ENCODE measurements at regions not wholly inside any gene's neighbourhood (a gene's known extent, or its start where the extent isn't known, plus 50 kb on each side); places are given as distances from the start of the nearest gene placed in this dataset.

DNA sequence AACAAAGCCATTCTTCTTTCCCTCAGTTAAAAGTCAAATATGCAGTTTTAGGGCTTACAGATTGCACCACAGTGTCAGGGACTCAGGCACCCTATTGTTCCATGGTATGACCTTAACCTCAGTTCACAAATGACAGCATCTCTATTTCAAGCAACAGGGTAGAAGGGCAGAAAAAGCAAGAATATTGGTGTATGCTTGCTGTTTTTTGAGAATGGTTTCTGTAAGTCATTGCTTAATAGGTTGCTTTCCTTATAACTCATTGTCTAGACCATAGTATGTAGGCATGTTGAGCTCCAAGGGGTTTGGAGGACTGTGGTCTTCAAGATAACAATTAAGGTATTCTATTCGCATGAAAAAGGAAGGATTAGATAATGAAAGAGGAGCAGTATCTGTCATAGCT is 183.5 kb upstream of the EDIL3 start:
- Mint-ChIP-seq H3K27me3 (no peaks in the 10 kb centered on the region), H3K27ac (no peak overlapping the region), H3K4me3 (no peak overlapping the region), H3K4me1 (no peaks in the 10 kb centered on the region), H3K36me3 (no peaks in the 10 kb centered on the region), H3K9me3 (peaks cover 0 to 12% (median 0%) of the 10 kb centered on the region in 7 donors)
- Histone ChIP-seq H3K27me3 (ENCODE audit: control insufficient read depth, insufficient read depth, low read length) (no peaks in the 10 kb centered on the region), H3K4me3 (ENCODE audit: low read depth, low read length) (no peak overlapping the region), H3K36me3 (ENCODE audit: control insufficient read depth, insufficient read depth, low read length) (no peaks in the 10 kb centered on the region), H3K9me3 (ENCODE audit: control insufficient read depth in 2 of 2, low read length in 2 of 2) (no peaks in the 10 kb centered on the region), H3K4me1 (ENCODE audit: control insufficient read depth, insufficient read depth, low read length, poor library complexity, severe bottlenecking) (no peaks in the 10 kb centered on the region), H3K27ac (ENCODE audit: insufficient read depth, low read length, poor library complexity, severe bottlenecking) (no peak overlapping the region)
- DNase-seq (no peak), ATAC-seq (ENCODE audit: low read depth in 2 of 2) (no peak)

DNA sequence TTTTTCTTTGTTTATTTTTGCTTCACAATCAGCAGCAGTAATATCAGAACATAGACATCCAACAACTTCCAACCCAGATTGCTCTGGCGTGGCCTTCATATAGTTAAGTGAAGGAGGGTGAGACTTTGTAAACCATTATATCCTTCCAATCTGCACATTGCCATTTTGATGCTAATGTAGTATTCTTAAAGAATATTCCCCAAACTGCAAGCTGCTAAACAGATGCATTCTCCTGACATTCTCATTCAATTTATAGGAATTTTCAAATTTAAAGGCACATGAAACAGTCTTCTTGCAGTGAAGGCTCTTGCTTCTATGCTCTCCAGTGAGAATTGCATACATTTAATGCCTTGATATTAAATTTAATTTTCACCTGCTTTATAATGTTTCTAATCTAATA is 181.2 kb upstream of the EDIL3 start:
- Histone ChIP-seq H3K27ac (ENCODE audit: insufficient read depth, low read length, poor library complexity, severe bottlenecking) (no peak overlapping the region), H3K9me3 (ENCODE audit: control insufficient read depth in 2 of 2, low read length in 2 of 2) (no peaks in the 10 kb centered on the region), H3K4me1 (ENCODE audit: control insufficient read depth, insufficient read depth, low read length, poor library complexity, severe bottlenecking) (no peaks in the 10 kb centered on the region), H3K4me3 (ENCODE audit: low read depth, low read length) (no peak overlapping the region), H3K36me3 (ENCODE audit: control insufficient read depth, insufficient read depth, low read length) (no peaks in the 10 kb centered on the region), H3K27me3 (ENCODE audit: control insufficient read depth, insufficient read depth, low read length) (no peaks in the 10 kb centered on the region)
- Mint-ChIP-seq H3K4me3 (no peak overlapping the region), H3K4me1 (no peaks in the 10 kb centered on the region), H3K27ac (no peak overlapping the region), H3K9me3 (peaks cover 0 to 22% (median 4%) of the 10 kb centered on the region in 7 donors), H3K27me3 (peaks cover 5% of the 10 kb centered on the region), H3K36me3 (no peaks in the 10 kb centered on the region)
- DNase-seq (no peak), ATAC-seq (ENCODE audit: low read depth in 2 of 2) (no peak)

DNA sequence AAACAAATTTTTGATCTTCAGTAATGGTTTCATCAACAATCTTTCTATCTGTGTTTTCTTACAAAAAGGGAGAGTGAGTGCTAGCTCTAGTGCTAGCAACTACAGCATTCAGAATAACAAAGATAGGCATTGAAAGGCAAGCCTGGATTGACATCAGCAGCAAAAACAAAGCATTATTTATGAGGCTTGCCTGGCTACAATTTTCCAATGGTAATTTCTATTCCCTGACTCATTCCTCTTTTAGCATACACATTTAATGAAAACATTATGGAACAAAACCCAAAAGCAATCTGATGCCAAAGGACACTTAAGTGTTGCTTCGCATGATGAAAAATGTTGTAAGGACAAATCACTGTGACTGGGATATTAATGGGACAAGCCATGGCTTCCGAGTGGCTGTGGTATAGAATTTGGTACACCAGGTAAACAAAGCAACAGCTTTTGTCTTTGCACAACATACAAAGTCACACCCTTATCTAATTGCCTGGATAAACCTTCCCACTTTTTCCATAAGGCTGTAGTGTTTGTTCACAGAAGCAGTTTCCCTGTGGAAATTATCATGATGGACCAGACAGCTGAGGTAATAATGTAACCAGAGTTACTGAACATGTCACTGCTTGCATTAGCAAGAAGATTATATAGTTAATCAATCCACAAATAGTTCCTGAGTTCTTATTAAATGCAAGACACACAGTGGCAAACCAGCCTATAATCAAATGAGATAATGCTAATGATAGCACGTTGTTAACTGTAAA is 179.8 kb upstream of the EDIL3 start:
- no peak for ATAC-seq (ENCODE audit: low read depth in 2 of 2)
- Histone ChIP-seq H3K4me3 (ENCODE audit: low read depth, low read length) (no peak overlapping the region), H3K9me3 (ENCODE audit: control insufficient read depth in 2 of 2, low read length in 2 of 2) (no peaks in the 10 kb centered on the region), H3K4me1 (ENCODE audit: control insufficient read depth, insufficient read depth, low read length, poor library complexity, severe bottlenecking) (no peaks in the 10 kb centered on the region), H3K36me3 (ENCODE audit: control insufficient read depth, insufficient read depth, low read length) (no peaks in the 10 kb centered on the region), H3K27ac (ENCODE audit: insufficient read depth, low read length, poor library complexity, severe bottlenecking) (no peak overlapping the region), H3K27me3 (ENCODE audit: control insufficient read depth, insufficient read depth, low read length) (no peaks in the 10 kb centered on the region)
- Mint-ChIP-seq H3K27ac (no peak overlapping the region), H3K27me3 (peaks cover 5% of the 10 kb centered on the region), H3K4me3 (no peak overlapping the region), H3K36me3 (no peaks in the 10 kb centered on the region), H3K4me1 (no peaks in the 10 kb centered on the region), H3K9me3 (peaks cover 0 to 17% (median 4%) of the 10 kb centered on the region in 7 donors)
- no peak for DNase-seq

DNA sequence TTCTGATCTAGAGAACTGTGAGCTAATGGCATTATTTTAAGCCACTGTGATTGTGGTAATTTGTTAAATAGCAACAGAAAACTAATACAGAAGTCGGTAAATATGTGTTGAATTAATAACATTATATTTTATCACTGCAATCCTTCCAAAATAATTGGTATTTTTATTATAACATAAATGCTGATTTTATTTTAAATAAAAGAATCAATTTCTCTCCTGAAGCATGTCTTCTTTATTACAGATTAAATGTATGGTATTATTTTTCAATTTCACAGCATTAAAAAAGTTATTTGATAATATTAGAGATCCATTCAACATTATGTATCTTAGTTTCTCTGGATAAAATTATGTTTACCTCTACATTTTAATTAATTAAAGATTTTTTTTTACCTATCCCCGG is 165.5 kb upstream of the EDIL3 start:
- H3K4me3 Mint-ChIP-seq, result no peak overlapping the region
- H3K36me3 ChIP-seq (ENCODE audit: control insufficient read depth, insufficient read depth, low read length), result no peaks in the 10 kb centered on the region
- no peaks in the 10 kb centered on the region for H3K4me1 ChIP-seq (ENCODE audit: control insufficient read depth, insufficient read depth, low read length, poor library complexity, severe bottlenecking)
- H3K9me3 ChIP-seq (ENCODE audit: control insufficient read depth in 2 of 2, low read length in 2 of 2), result peaks cover 0 to 6% of the 10 kb centered on the region in 2 experiments
- H3K27ac ChIP-seq (ENCODE audit: insufficient read depth, low read length, poor library complexity, severe bottlenecking), result no peak overlapping the region
- H3K27me3 ChIP-seq (ENCODE audit: control insufficient read depth, insufficient read depth, low read length), result no peaks in the 10 kb centered on the region
- H3K4me3 ChIP-seq (ENCODE audit: low read depth, low read length), result no peak overlapping the region
- H3K27ac Mint-ChIP-seq, result no peak overlapping the region
- DNase-seq (no peak), ATAC-seq (ENCODE audit: low read depth in 2 of 2) (no peak)
- no peaks in the 10 kb centered on the region for H3K4me1 Mint-ChIP-seq
- no peaks in the 10 kb centered on the region for H3K36me3 Mint-ChIP-seq
- peaks cover 2 to 17% (median 10%) of the 10 kb centered on the region in 7 donors for H3K9me3 Mint-ChIP-seq
- H3K27me3 Mint-ChIP-seq, result no peaks in the 10 kb centered on the region

DNA sequence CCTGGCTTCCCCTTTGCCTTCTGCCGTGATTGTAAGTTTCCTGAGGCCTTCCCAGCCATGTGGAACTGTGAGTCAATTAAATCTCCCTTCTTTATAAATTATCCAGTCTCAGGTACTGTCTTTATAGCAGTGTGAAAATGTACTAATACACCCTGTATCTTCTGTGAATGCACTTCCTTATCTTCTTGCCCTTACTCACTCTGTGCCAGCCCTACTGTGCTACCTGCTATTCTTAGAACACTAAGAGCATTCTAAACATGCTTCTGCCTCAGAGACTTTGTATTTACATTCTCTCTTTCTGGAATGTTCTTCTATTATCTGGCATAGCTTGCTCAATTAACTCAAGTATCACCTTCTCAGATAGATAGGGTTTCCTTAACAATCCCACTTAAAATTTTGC is 164.4 kb upstream of the EDIL3 start:
- peaks cover 2 to 13% (median 5%) of the 10 kb centered on the region in 7 donors for H3K9me3 Mint-ChIP-seq
- no peaks in the 10 kb centered on the region for H3K36me3 ChIP-seq (ENCODE audit: control insufficient read depth, insufficient read depth, low read length)
- no peak overlapping the region for H3K4me3 Mint-ChIP-seq

DNA sequence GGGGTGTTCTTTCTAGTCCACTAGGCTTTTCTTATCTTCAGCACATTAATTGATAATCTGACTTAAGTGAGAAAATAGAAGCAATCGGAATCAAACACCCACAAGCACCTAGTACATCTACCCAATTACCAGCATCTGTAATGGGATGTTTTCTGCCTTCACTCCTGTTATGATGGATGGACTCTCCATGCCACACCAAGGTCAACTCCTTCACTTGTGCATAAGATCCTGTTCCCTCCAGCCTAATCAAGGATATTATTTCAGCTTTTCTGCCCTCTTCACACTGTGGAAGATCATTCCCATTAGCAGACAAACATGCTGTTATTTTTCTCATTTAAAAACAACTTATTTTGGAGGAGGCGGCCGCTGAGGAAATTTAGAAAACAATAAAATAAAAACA is 162.0 kb upstream of the EDIL3 start:
- no peak for DNase-seq

More for the DNA sequence above, 164.4 kb upstream of the EDIL3 start:
- no peaks in the 10 kb centered on the region for H3K36me3 Mint-ChIP-seq
- no peaks in the 10 kb centered on the region for H3K27me3 Mint-ChIP-seq
- Histone ChIP-seq H3K4me3 (ENCODE audit: low read depth, low read length) (no peak overlapping the region), H3K4me1 (ENCODE audit: control insufficient read depth, insufficient read depth, low read length, poor library complexity, severe bottlenecking) (no peaks in the 10 kb centered on the region), H3K27ac (ENCODE audit: insufficient read depth, low read length, poor library complexity, severe bottlenecking) (no peak overlapping the region), H3K9me3 (ENCODE audit: control insufficient read depth in 2 of 2, low read length in 2 of 2) (peaks cover 0 to 6% of the 10 kb centered on the region in 2 experiments), H3K27me3 (ENCODE audit: control insufficient read depth, insufficient read depth, low read length) (no peaks in the 10 kb centered on the region)
- H3K4me1 Mint-ChIP-seq, result no peaks in the 10 kb centered on the region
- DNase-seq (no peak), ATAC-seq (ENCODE audit: low read depth in 2 of 2) (no peak)
- H3K27ac Mint-ChIP-seq, result no peak overlapping the region

DNA sequence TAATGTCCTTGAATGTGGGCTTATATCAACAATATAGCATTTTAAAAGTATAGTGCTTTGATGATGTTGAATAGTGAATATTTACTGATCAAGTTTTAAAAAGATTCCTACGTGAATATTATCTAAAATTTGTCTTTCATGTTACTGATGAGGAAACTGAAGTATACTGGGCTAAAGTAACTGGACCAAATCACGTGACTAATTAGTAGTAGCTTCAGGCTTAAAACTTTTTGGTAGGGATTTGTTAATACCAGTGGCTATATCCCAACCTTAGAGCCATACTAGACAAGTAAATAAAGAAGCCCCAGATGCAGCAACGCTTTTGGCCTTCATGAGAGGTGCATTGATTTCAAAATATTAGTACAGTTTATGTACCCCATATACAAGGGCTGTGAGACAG is 152.1 kb upstream of the EDIL3 start:
- H3K4me3 ChIP-seq (ENCODE audit: low read depth, low read length), result no peak overlapping the region
- no peaks in the 10 kb centered on the region for H3K4me1 ChIP-seq (ENCODE audit: control insufficient read depth, insufficient read depth, low read length, poor library complexity, severe bottlenecking)
- peaks cover 0 to 4% (median 0%) of the 10 kb centered on the region in 4 donors for H3K4me1 Mint-ChIP-seq
- H3K27me3 ChIP-seq (ENCODE audit: control insufficient read depth, insufficient read depth, low read length), result no peaks in the 10 kb centered on the region
- peaks cover 3 to 13% (median 7%) of the 10 kb centered on the region in 7 donors for H3K9me3 Mint-ChIP-seq
- ATAC-seq (ENCODE audit: low read depth in 2 of 2), result no peak
- H3K4me3 Mint-ChIP-seq, result no peak overlapping the region
- no peak overlapping the region for H3K27ac ChIP-seq (ENCODE audit: insufficient read depth, low read length, poor library complexity, severe bottlenecking)
- H3K27me3 Mint-ChIP-seq, result no peaks in the 10 kb centered on the region
- H3K27ac Mint-ChIP-seq, result no peak overlapping the region
- no peaks in the 10 kb centered on the region for H3K36me3 ChIP-seq (ENCODE audit: control insufficient read depth, insufficient read depth, low read length)
- no peak for DNase-seq
- H3K36me3 Mint-ChIP-seq, result no peaks in the 10 kb centered on the region
- no peaks in the 10 kb centered on the region for H3K9me3 ChIP-seq (ENCODE audit: control insufficient read depth in 2 of 2, low read length in 2 of 2)

More for the DNA sequence above, 162.0 kb upstream of the EDIL3 start:
- no peaks in the 10 kb centered on the region for H3K36me3 ChIP-seq (ENCODE audit: control insufficient read depth, insufficient read depth, low read length)
- H3K27me3 Mint-ChIP-seq, result no peaks in the 10 kb centered on the region
- H3K27ac Mint-ChIP-seq, result no peak overlapping the region
- H3K27me3 ChIP-seq (ENCODE audit: control insufficient read depth, insufficient read depth, low read length), result no peaks in the 10 kb centered on the region
- no peaks in the 10 kb centered on the region for H3K4me1 Mint-ChIP-seq
- peaks cover 0 to 2% of the 10 kb centered on the region in 2 experiments for H3K9me3 ChIP-seq (ENCODE audit: control insufficient read depth in 2 of 2, low read length in 2 of 2)
- no peak for ATAC-seq (ENCODE audit: low read depth in 2 of 2)
- H3K4me3 Mint-ChIP-seq, result no peak overlapping the region
- H3K27ac ChIP-seq (ENCODE audit: insufficient read depth, low read length, poor library complexity, severe bottlenecking), result no peak overlapping the region
- H3K36me3 Mint-ChIP-seq, result no peaks in the 10 kb centered on the region
- no peak overlapping the region for H3K4me3 ChIP-seq (ENCODE audit: low read depth, low read length)
- H3K4me1 ChIP-seq (ENCODE audit: control insufficient read depth, insufficient read depth, low read length, poor library complexity, severe bottlenecking), result no peaks in the 10 kb centered on the region
- peaks cover 1 to 18% (median 9%) of the 10 kb centered on the region in 7 donors for H3K9me3 Mint-ChIP-seq

DNA sequence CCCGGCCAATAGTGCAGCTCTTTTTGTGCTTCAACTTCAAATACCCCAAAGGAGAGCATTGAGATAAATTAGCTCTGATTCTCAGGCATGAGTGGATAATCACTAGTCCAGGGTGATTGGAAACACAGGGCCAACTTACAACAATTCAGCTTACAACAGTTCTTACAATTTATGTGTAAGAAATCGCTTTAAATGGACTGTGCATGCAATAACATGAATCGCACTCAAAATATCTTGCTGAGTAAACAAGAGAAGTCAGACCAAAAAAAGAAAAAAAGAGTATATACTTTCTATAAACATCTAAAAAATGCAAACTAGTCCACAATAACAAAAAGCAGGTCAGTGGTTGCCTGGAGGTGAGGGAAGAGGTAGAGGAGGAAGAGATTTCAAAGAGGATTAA is 150.6 kb upstream of the EDIL3 start:
- DNase-seq (no peak), ATAC-seq (ENCODE audit: low read depth in 2 of 2) (no peak)
- H3K36me3 Mint-ChIP-seq, result no peaks in the 10 kb centered on the region
- no peak overlapping the region for H3K4me3 Mint-ChIP-seq
- no peaks in the 10 kb centered on the region for H3K36me3 ChIP-seq (ENCODE audit: control insufficient read depth, insufficient read depth, low read length)
- H3K9me3 Mint-ChIP-seq, result peaks cover 1 to 7% (median 4%) of the 10 kb centered on the region in 7 donors
- peaks cover 0 to 4% (median 0%) of the 10 kb centered on the region in 4 donors for H3K4me1 Mint-ChIP-seq
- H3K27ac ChIP-seq (ENCODE audit: insufficient read depth, low read length, poor library complexity, severe bottlenecking), result no peak overlapping the region
- H3K27me3 ChIP-seq (ENCODE audit: control insufficient read depth, insufficient read depth, low read length), result no peaks in the 10 kb centered on the region
- no peaks in the 10 kb centered on the region for H3K4me1 ChIP-seq (ENCODE audit: control insufficient read depth, insufficient read depth, low read length, poor library complexity, severe bottlenecking)
- H3K9me3 ChIP-seq (ENCODE audit: control insufficient read depth in 2 of 2, low read length in 2 of 2), result no peaks in the 10 kb centered on the region
- no peak overlapping the region for H3K4me3 ChIP-seq (ENCODE audit: low read depth, low read length)
- no peak overlapping the region for H3K27ac Mint-ChIP-seq
- H3K27me3 Mint-ChIP-seq, result no peaks in the 10 kb centered on the region
